Astrocyte (in vitro differentiated cells and primary cell): ENCODE measurements at regions not wholly inside any gene's neighbourhood (a gene's known extent, or its start where the extent isn't known, plus 50 kb on each side); places are given as distances from the start of the nearest gene placed in this dataset.

Experiments
- DNase-seq: peaks from one replicate; pipeline ENCODE4 v3.0.0-alpha.2; 2010; ENCODE audit warnings: low read depth
- FAIRE-seq: peaks from 2 replicates; lab custom pipeline; 2011; peaks lifted over from hg19 to GRCh38; lab: Jason Lieb, UNC
- H2AFZ ChIP-seq: 2 replicates; pipeline ENCODE4 v1.6.0; 2012; ENCODE audit warnings: low read depth, low read length, inconsistent platforms
- H3K27ac ChIP-seq: 2 replicates; pipeline ENCODE4 v1.5.1; 2011; ENCODE audit warnings: low read depth, low read length, inconsistent platforms
- H3K27me3 ChIP-seq: 2 replicates; pipeline ENCODE4 v1.6.0; 2011; ENCODE audit warnings: low read length, inconsistent platforms; ENCODE audit not compliant: insufficient read depth
- H3K36me3 ChIP-seq: 2 replicates; pipeline ENCODE4 v1.5.1; 2011; ENCODE audit warnings: low read length, inconsistent platforms; ENCODE audit not compliant: insufficient read depth
- H3K4me1 ChIP-seq: 2 replicates; pipeline ENCODE4 v1.5.1; 2011; ENCODE audit warnings: low read length, inconsistent platforms; ENCODE audit not compliant: insufficient read depth
- H3K4me2 ChIP-seq: 2 replicates; pipeline ENCODE4 v1.6.0; 2012; ENCODE audit warnings: low read length, inconsistent platforms
- H3K4me3 ChIP-seq: 2 replicates; pipeline ENCODE4 v1.5.1; 2011; ENCODE audit warnings: low read depth, mild to moderate bottlenecking, low read length, inconsistent platforms; ENCODE audit not compliant: insufficient read depth
- H3K79me2 ChIP-seq: 2 replicates; pipeline ENCODE4 v1.6.0; 2012; ENCODE audit warnings: mild to moderate bottlenecking, low read length, inconsistent platforms; ENCODE audit not compliant: insufficient read depth
- H3K9ac ChIP-seq: 2 replicates; pipeline ENCODE4 v1.6.0; 2012; ENCODE audit warnings: mild to moderate bottlenecking, low read length, inconsistent platforms
- H3K9me3 ChIP-seq: 2 replicates; pipeline ENCODE4 v1.5.1; 2012; ENCODE audit warnings: low read depth, mild to moderate bottlenecking, low read length, inconsistent platforms; ENCODE audit not compliant: insufficient read depth
- H4K20me1 ChIP-seq: 2 replicates; pipeline ENCODE4 v1.6.0; 2012; ENCODE audit warnings: low read length, inconsistent platforms; ENCODE audit not compliant: insufficient read depth
- H3K27ac Mint-ChIP-seq: one replicate; pipeline ENCODE4 v1.8.0; 2021; ENCODE audit warnings: mild to moderate bottlenecking, mixed read lengths; ENCODE audit not compliant: unreplicated experiment
- H3K27me3 Mint-ChIP-seq: one replicate; pipeline ENCODE4 v1.8.0; 2021; ENCODE audit warnings: low read depth, mixed read lengths; ENCODE audit not compliant: unreplicated experiment
- H3K36me3 Mint-ChIP-seq: one replicate; pipeline ENCODE4 v1.8.0; 2021; ENCODE audit warnings: low read depth, mixed read lengths; ENCODE audit not compliant: unreplicated experiment
- H3K4me1 Mint-ChIP-seq: one replicate; pipeline ENCODE4 v1.8.0; 2021; ENCODE audit warnings: low read depth, mixed read lengths; ENCODE audit not compliant: unreplicated experiment
- H3K4me3 Mint-ChIP-seq: one replicate; pipeline ENCODE4 v1.8.0; 2021; ENCODE audit warnings: mild to moderate bottlenecking, moderate library complexity, mixed read lengths; ENCODE audit not compliant: unreplicated experiment
- H3K9me3 Mint-ChIP-seq: one replicate; pipeline ENCODE4 v1.8.0; 2021; ENCODE audit warnings: mild to moderate bottlenecking, mixed read lengths; ENCODE audit not compliant: unreplicated experiment
- CTCF ChIP-seq: IDR thresholded peaks from 2 replicates; pipeline ENCODE4 v1.5.1; 2011; ENCODE audit warnings: low read depth, mild to moderate bottlenecking, inconsistent platforms, low read length, moderate library complexity; ENCODE audit not compliant: insufficient read depth
- EZH2 ChIP-seq: IDR thresholded peaks from 2 replicates; pipeline ENCODE4 v1.6.1; 2012; ENCODE audit warnings: mild to moderate bottlenecking, low read length, inconsistent platforms; ENCODE audit not compliant: insufficient read depth

GRCh38 chr2:22854588-22854987 lies 530.4 kb upstream of the KLHL29 start:
- Histone ChIP-seq H3K27me3 (no peaks in the 10 kb centered on the region), H3K36me3 (no peaks in the 10 kb centered on the region), H2AFZ (no peak overlapping the region), H3K9ac (no peak overlapping the region), H3K4me1 (no peaks in the 10 kb centered on the region), H3K79me2 (no peaks in the 10 kb centered on the region), H3K4me2 (no peak overlapping the region), H3K4me3 (no peak overlapping the region), H4K20me1 (no peaks in the 10 kb centered on the region), H3K9me3 (peaks cover 7% of the 10 kb centered on the region), H3K27ac (no peak overlapping the region)
- Mint-ChIP-seq H3K9me3 (peaks cover 3% of the 10 kb centered on the region), H3K4me3 (no peak overlapping the region), H3K4me1 (no peaks in the 10 kb centered on the region), H3K27me3 (no peaks in the 10 kb centered on the region), H3K36me3 (no peaks in the 10 kb centered on the region), H3K27ac (no peak overlapping the region)
- DNase-seq (no peak), FAIRE-seq (no peak)
- no peak for TF ChIP-seq EZH2
- no peak for TF ChIP-seq CTCF

- Histone ChIP-seq H3K27me3 (no peaks in the 10 kb centered on the region), H3K9me3 (peaks cover 7% of the 10 kb centered on the region), H3K4me2 (no peak overlapping the region), H2AFZ (no peak overlapping the region), H3K9ac (no peak overlapping the region), H4K20me1 (no peaks in the 10 kb centered on the region), H3K79me2 (no peaks in the 10 kb centered on the region), H3K4me1 (no peaks in the 10 kb centered on the region), H3K27ac (no peak overlapping the region), H3K36me3 (no peaks in the 10 kb centered on the region), H3K4me3 (no peak overlapping the region)
- peaks cover 3% of the 10 kb centered on the region for H3K9me3 Mint-ChIP-seq
- H3K4me3 Mint-ChIP-seq: no peak overlapping the region
- no peak overlapping the region for H3K27ac Mint-ChIP-seq
- no peak for DNase-seq
- H3K4me1 Mint-ChIP-seq: no peaks in the 10 kb centered on the region
- FAIRE-seq: no peak
- H3K27me3 Mint-ChIP-seq: no peaks in the 10 kb centered on the region
- TF ChIP-seq CTCF (no peak), EZH2 (no peak)
- H3K36me3 Mint-ChIP-seq: no peaks in the 10 kb centered on the region
Observed at GRCh38 chr2:22855081-22855480, 529.9 kb upstream of the KLHL29 start.

GRCh38 chr2:22855761-22856184 lies 529.2 kb upstream of the KLHL29 start:
- no peak for DNase-seq
- peaks cover 3% of the 10 kb centered on the region for H3K9me3 Mint-ChIP-seq
- H3K27ac ChIP-seq: no peak overlapping the region
- no peaks in the 10 kb centered on the region for H4K20me1 ChIP-seq
- H3K9me3 ChIP-seq: peaks cover 4% of the 10 kb centered on the region
- no peak overlapping the region for H3K27ac Mint-ChIP-seq
- no peaks in the 10 kb centered on the region for H3K36me3 Mint-ChIP-seq
- H3K4me1 ChIP-seq: no peaks in the 10 kb centered on the region
- no peak overlapping the region for H3K9ac ChIP-seq
- no peak for FAIRE-seq
- H3K4me1 Mint-ChIP-seq: no peaks in the 10 kb centered on the region
- H3K79me2 ChIP-seq: no peaks in the 10 kb centered on the region
- no peak overlapping the region for H3K4me3 Mint-ChIP-seq
- no peak overlapping the region for H2AFZ ChIP-seq
- H3K36me3 ChIP-seq: no peaks in the 10 kb centered on the region
- H3K4me3 ChIP-seq: no peak overlapping the region
- no peaks in the 10 kb centered on the region for H3K27me3 Mint-ChIP-seq
- H3K4me2 ChIP-seq: no peak overlapping the region
- TF ChIP-seq CTCF: no peak
- no peak for TF ChIP-seq EZH2
- no peaks in the 10 kb centered on the region for H3K27me3 ChIP-seq
